WTC11 (cell line): ENCODE measurements at regions not wholly inside any gene's neighbourhood (a gene's known extent, or its start where the extent isn't known, plus 50 kb on each side); places are given as distances from the start of the nearest gene placed in this dataset.

ENCODE experiments used
- ATAC-seq: fragments of 200-7000 bp; cut with Tn5 transposase; 2 replicates; pipeline ENCODE4 v1.10.0; 2021; ENCODE audit warnings: mild to moderate bottlenecking, moderate library complexity
- CTCF ChIA-PET: fragments of 300-600 bp; sonication (Branson Sonifier 250); formaldehyde crosslinking; loops from one replicate; lab custom pipeline; 2021; ENCODE audit warnings: antibody characterized with exemption; lab: Charles Lee
- POLR2A ChIA-PET: fragments of 350-600 bp; sonication (Branson Sonifier 250); formaldehyde crosslinking; loops from one replicate; lab custom pipeline; 2021; ENCODE audit warnings: antibody characterized with exemption; lab: Charles Lee
- DNase-seq: peaks from one replicate; pipeline ENCODE4 v3.0.0; 2021; ENCODE audit warnings: low spot score
- H3K27ac Mint-ChIP-seq: 2 replicates; pipeline ENCODE4 v1.8.0; 2021; ENCODE audit warnings: mixed read lengths
- H3K27me3 Mint-ChIP-seq: 2 replicates; pipeline ENCODE4 v1.8.0; 2021; ENCODE audit warnings: low read depth, mild to moderate bottlenecking, moderate library complexity, mixed read lengths
- H3K36me3 Mint-ChIP-seq: 2 replicates; pipeline ENCODE4 v1.8.0; 2021; ENCODE audit warnings: mixed read lengths
- H3K4me1 Mint-ChIP-seq: 2 replicates; pipeline ENCODE4 v1.8.0; 2022; ENCODE audit warnings: mixed read lengths
- H3K4me3 Mint-ChIP-seq: 2 replicates; pipeline ENCODE4 v1.8.0; 2021; ENCODE audit warnings: mild to moderate bottlenecking, moderate library complexity, mixed read lengths
- H3K9me3 Mint-ChIP-seq: 2 replicates; pipeline ENCODE4 v1.8.0; 2021; ENCODE audit warnings: mixed read lengths
- CDX4 ChIP-seq: fragments of 250-450 bp; sonication (Bioruptor Pico); IDR thresholded peaks from 2 replicates; pipeline ENCODE4 v1.9.0; 2021; ENCODE audit warnings: moderate library complexity, mild to moderate bottlenecking, inconsistent platforms, borderline replicate concordance
- E2F1 ChIP-seq: sonication (generic); formaldehyde crosslinking; IDR thresholded peaks from 2 replicates; pipeline ENCODE4 v1.8.0; 2022; ENCODE audit warnings: mild to moderate bottlenecking, missing genetic modification reagents
- E2F5 ChIP-seq: sonication (generic); formaldehyde crosslinking; IDR thresholded peaks from 2 replicates; pipeline ENCODE4 v1.8.1; 2022; ENCODE audit warnings: mild to moderate bottlenecking, moderate library complexity, missing genetic modification reagents
- ERG ChIP-seq: fragments of 250-450 bp; sonication (Bioruptor Pico); IDR thresholded peaks from 2 replicates; pipeline ENCODE4 v1.8.0; 2021; ENCODE audit warnings: mild to moderate bottlenecking
- FOXJ3 ChIP-seq: sonication (generic); formaldehyde crosslinking; IDR thresholded peaks from 2 replicates; pipeline ENCODE4 v1.9.0; 2021; ENCODE audit warnings: missing genetic modification reagents, mild to moderate bottlenecking, borderline replicate concordance
- FOXP1 ChIP-seq: sonication (generic); formaldehyde crosslinking; IDR thresholded peaks from 2 replicates; pipeline ENCODE4 v1.8.0; 2022; ENCODE audit warnings: missing genetic modification reagents, mild to moderate bottlenecking, moderate library complexity, borderline replicate concordance
- JUN ChIP-seq: sonication (generic); formaldehyde crosslinking; IDR thresholded peaks from 2 replicates; pipeline ENCODE4 v1.8.0; 2023; ENCODE audit warnings: mild to moderate bottlenecking, missing genetic modification reagents
- MYBL2 ChIP-seq: sonication (generic); formaldehyde crosslinking; IDR thresholded peaks from 2 replicates; pipeline ENCODE4 v1.8.1; 2023; ENCODE audit warnings: mild to moderate bottlenecking, moderate library complexity, missing genetic modification reagents
- NR1H2 ChIP-seq: sonication (generic); formaldehyde crosslinking; IDR thresholded peaks from 2 replicates; pipeline ENCODE4 v1.9.0; 2021; ENCODE audit warnings: mild to moderate bottlenecking, moderate library complexity, missing genetic modification reagents
- NR3C1 ChIP-seq: sonication (generic); formaldehyde crosslinking; conservative IDR thresholded peaks from 2 replicates; pipeline ENCODE4 v1.8.1; 2023; ENCODE audit warnings: low read depth, mild to moderate bottlenecking, missing genetic modification reagents
- PREB ChIP-seq: sonication (generic); formaldehyde crosslinking; IDR thresholded peaks from 2 replicates; pipeline ENCODE4 v1.8.1; 2022; ENCODE audit warnings: mild to moderate bottlenecking, missing genetic modification reagents, moderate library complexity, borderline replicate concordance
- SMAD3 ChIP-seq: sonication (generic); formaldehyde crosslinking; IDR thresholded peaks from 2 replicates; pipeline ENCODE4 v1.8.0; 2022; ENCODE audit warnings: missing genetic modification reagents, mild to moderate bottlenecking, borderline replicate concordance
- TCF7 ChIP-seq: sonication (generic); formaldehyde crosslinking; IDR thresholded peaks from 2 replicates; pipeline ENCODE4 v1.8.0; 2022; ENCODE audit warnings: mild to moderate bottlenecking, low read depth, missing genetic modification reagents, moderate library complexity
- TP53 ChIP-seq: sonication (generic); formaldehyde crosslinking; IDR thresholded peaks from 2 replicates; pipeline ENCODE4 v1.8.1; 2023; ENCODE audit warnings: mild to moderate bottlenecking, missing genetic modification reagents
- ZBTB43 ChIP-seq: sonication (generic); formaldehyde crosslinking; IDR thresholded peaks from 2 replicates; pipeline ENCODE4 v1.8.1; 2023; ENCODE audit warnings: mild to moderate bottlenecking, missing genetic modification reagents
- ZMAT4 ChIP-seq: fragments of 250-450 bp; sonication (Bioruptor Pico); IDR thresholded peaks from 2 replicates; pipeline ENCODE4 v1.9.0; 2021; ENCODE audit warnings: mild to moderate bottlenecking
- ZNF121 ChIP-seq: sonication (generic); formaldehyde crosslinking; IDR thresholded peaks from 2 replicates; pipeline ENCODE4 v1.8.0; 2023; ENCODE audit warnings: missing genetic modification reagents
- ZNF416 ChIP-seq: fragments of 250-450 bp; sonication (Bioruptor Pico); IDR thresholded peaks from 2 replicates; pipeline ENCODE4 v1.9.0; 2021; ENCODE audit warnings: mild to moderate bottlenecking, inconsistent platforms
- ZNF423 ChIP-seq: fragments of 250-450 bp; sonication (Bioruptor Pico); IDR thresholded peaks from 2 replicates; pipeline ENCODE4 v2.1.2; 2022; ENCODE audit warnings: mild to moderate bottlenecking, moderate library complexity
- ZNF512 ChIP-seq: sonication (generic); formaldehyde crosslinking; IDR thresholded peaks from 2 replicates; pipeline ENCODE4 v1.8.1; 2022; ENCODE audit warnings: missing genetic modification reagents, borderline replicate concordance
- ZNF532 ChIP-seq: fragments of 250-450 bp; sonication (Bioruptor Pico); IDR thresholded peaks from 2 replicates; pipeline ENCODE4 v1.9.0; 2021; ENCODE audit warnings: mild to moderate bottlenecking, borderline replicate concordance

GRCh38 chr10:16292366-16292765 is 144.4 kb upstream of the PTER start (continued):
- TF ChIP-seq ZNF532 (CRISPR knock-in tag) = no peak
- TF ChIP-seq ZNF416 (CRISPR knock-in tag) = no peak
- no peak for TF ChIP-seq E2F1 (CRISPR knock-in tag)
- TF ChIP-seq SMAD3 (CRISPR knock-in tag) = no peak
- no peak for TF ChIP-seq E2F5 (CRISPR knock-in tag)

- Mint-ChIP-seq H3K36me3 (no peaks in the 10 kb centered on the region), H3K4me1 (no peaks in the 10 kb centered on the region), H3K9me3 (no peaks in the 10 kb centered on the region), H3K4me3 (no peak overlapping the region), H3K27ac (no peak overlapping the region), H3K27me3 (no peaks in the 10 kb centered on the region)
- ChIA-PET CTCF (no interaction called here), POLR2A (no interaction called here)
- ATAC-seq = no peak
- TF ChIP-seq ZNF512 (CRISPR knock-in tag) = peak; percentile 85; the same call in 1 of the 2 replicates
- TF ChIP-seq FOXP1 (CRISPR knock-in tag) = no peak
- TF ChIP-seq JUN (CRISPR knock-in tag) = no peak
- TF ChIP-seq ZNF121 (CRISPR knock-in tag) = no peak
- DNase-seq = no peak
Measured at GRCh38 chr10:16297069-16297468, 139.7 kb upstream of the PTER start.

GRCh38 chr10:16297642-16298041 is 139.2 kb upstream of the PTER start:
- no peaks in the 10 kb centered on the region for H3K27me3 Mint-ChIP-seq
- POLR2A ChIA-PET = no interaction called here
- DNase-seq (no peak), ATAC-seq (no peak)
- H3K4me3 Mint-ChIP-seq = no peak overlapping the region
- H3K36me3 Mint-ChIP-seq = no peaks in the 10 kb centered on the region
- no peaks in the 10 kb centered on the region for H3K9me3 Mint-ChIP-seq
- H3K27ac Mint-ChIP-seq = no peak overlapping the region
- CTCF ChIA-PET = no interaction called here
- H3K4me1 Mint-ChIP-seq = no peaks in the 10 kb centered on the region
- TF ChIP-seq ZBTB43 (CRISPR knock-in tag) (no peak), CDX4 (CRISPR knock-in tag) (no peak), NR3C1 (CRISPR knock-in tag) (no peak), ZNF423 (CRISPR knock-in tag) (no peak), NR1H2 (no peak), MYBL2 (CRISPR knock-in tag) (no peak), TP53 (CRISPR knock-in tag) (no peak), FOXJ3 (CRISPR knock-in tag) (no peak), ZMAT4 (CRISPR knock-in tag) (no peak), ERG (CRISPR knock-in tag) (no peak), PREB (no peak), TCF7 (CRISPR knock-in tag) (no peak), FOXP1 (CRISPR knock-in tag) (no peak)
